Activated CD8-positive, alpha-beta memory T cell treated with anti-CD3 and anti-CD28 coated beads, Interleukin-2, amount 50 U/mL, for 48 hours (primary cell): ENCODE measurements at regions not wholly inside any gene's neighbourhood (a gene's known extent, or its start where the extent isn't known, plus 50 kb on each side); places are given as distances from the start of the nearest gene placed in this dataset.
A peak's percentile ranks its signal among the peaks of the same experiment; 100 is the strongest.
"Not testable (repeated sequence)": the region's sequence is repeated elsewhere in the genome, so short reads cannot be mapped to it uniquely, and the experiment has no call there.

Source experiments
- DNase-seq: peaks from one replicate; pipeline ENCODE4 v3.0.0-alpha.2; 2020

- DNase-seq = no peak
These were observed 174.6 kb upstream of the C14orf180 start for GRCh38 chr14:104404922-104405321.

- no peak for DNase-seq
These were observed 174.0 kb upstream of the C14orf180 start for GRCh38 chr14:104405360-104406226.

- DNase-seq = no peak
These were observed 172.7 kb upstream of the C14orf180 start for GRCh38 chr14:104406831-104407230.

GRCh38 chr14:104416383-104416782, 163.2 kb upstream of the C14orf180 start:
- DNase-seq = no peak

GRCh38 chr14:104419865-104420505, 159.6 kb upstream of the C14orf180 start:
- DNase-seq = no peak

- not testable (repeated sequence) for DNase-seq
These were observed 159.0 kb upstream of the C14orf180 start for GRCh38 chr14:104420523-104420922.

- no peak for DNase-seq
These were observed 158.6 kb upstream of the C14orf180 start for GRCh38 chr14:104420990-104421389.

- DNase-seq = no peak
These were observed 158.2 kb upstream of the C14orf180 start for GRCh38 chr14:104421401-104421821.

GRCh38 chr14:104421892-104422828, 157.4 kb upstream of the C14orf180 start:
- DNase-seq = peak; percentile 43

- no peak for DNase-seq
These were observed 156.5 kb upstream of the C14orf180 start for GRCh38 chr14:104422837-104423681.

GRCh38 chr14:104423701-104424405, 155.7 kb upstream of the C14orf180 start:
- no peak for DNase-seq

GRCh38 chr14:104424406-104425072, 155.0 kb upstream of the C14orf180 start:
- no peak for DNase-seq

GRCh38 chr14:104425171-104425681, 154.3 kb upstream of the C14orf180 start:
- no peak for DNase-seq

- peak; percentile 38 for DNase-seq
These were observed 153.6 kb upstream of the C14orf180 start for GRCh38 chr14:104425763-104426646.

- DNase-seq = peak; percentile 18
These were observed 152.3 kb upstream of the C14orf180 start for GRCh38 chr14:104427131-104427851.

- peak; percentile 18 for DNase-seq
These were observed 151.2 kb upstream of the C14orf180 start for GRCh38 chr14:104428333-104428851.

GRCh38 chr14:104428860-104429259, 150.7 kb upstream of the C14orf180 start:
- DNase-seq = peak; percentile 23

- no peak for DNase-seq
These were observed 150.2 kb upstream of the C14orf180 start for GRCh38 chr14:104429291-104429861.
